ENCODE measurements at regions not wholly inside any gene's neighbourhood (a gene's known extent, or its start where the extent isn't known, plus 50 kb on each side); places are given as distances from the start of the nearest gene placed in this dataset.

GRCh38 chr3:29144807-29145206 lies 136.1 kb upstream of the RBMS3 start:
- TF ChIP-seq CTCF (conservative IDR thresholded peaks at IDR 0.05; ENCODE audit: low read length) (no peak), EZH2phosphoT487 (IDR thresholded peaks at IDR 0.05; ENCODE audit: borderline replicate concordance, low read depth, low read length) (no peak)

All from OCI-LY7 (cell line).